DND-41 (cell line): ENCODE measurements at regions not wholly inside any gene's neighbourhood (a gene's known extent, or its start where the extent isn't known, plus 50 kb on each side); places are given as distances from the start of the nearest gene placed in this dataset.
"Not testable (repeated sequence)": the region's sequence is repeated elsewhere in the genome, so short reads cannot be mapped to it uniquely, and the experiment has no call there.

Source experiments
- ATAC-seq: fragments of 200-7000 bp; cut with Tn5 transposase; 3 replicates; pipeline ENCODE4 v1.9.1; 2021; ENCODE audit warnings: low read depth; ENCODE audit not compliant: insufficient read depth
- DNase-seq: peaks from one replicate; pipeline ENCODE4 v3.0.0-alpha.2; 2020
- H2AFZ ChIP-seq: 2 replicates; pipeline ENCODE4 v1.6.0; 2012; ENCODE audit warnings: low read depth, low read length
- H3K27ac ChIP-seq: 2 replicates; pipeline ENCODE4 v1.5.1; 2012; ENCODE audit warnings: low read length, inconsistent platforms
- H3K27me3 ChIP-seq: fragments of 200-600 bp; sonication (generic); 2 replicates; pipeline ENCODE4 v1.6.0; 2012; ENCODE audit warnings: low read length, mild to moderate bottlenecking, inconsistent platforms; ENCODE audit not compliant: insufficient read depth, poor library complexity
- H3K36me3 ChIP-seq: 2 replicates; pipeline ENCODE4 v1.5.1; 2012; ENCODE audit warnings: low read length, inconsistent platforms; ENCODE audit not compliant: insufficient read depth
- H3K4me1 ChIP-seq: 2 replicates; pipeline ENCODE4 v1.5.1; 2012; ENCODE audit warnings: mild to moderate bottlenecking, low read length; ENCODE audit not compliant: insufficient read depth
- H3K4me2 ChIP-seq: 2 replicates; pipeline ENCODE4 v1.6.0; 2012; ENCODE audit warnings: mild to moderate bottlenecking, moderate library complexity, low read length, inconsistent platforms; ENCODE audit not compliant: insufficient read depth
- H3K4me3 ChIP-seq, 2 experiments: fragments of 200-600 bp in 1 of 2; shearing (Covaris generic) in 1 of 2; 2 replicates each; pipeline ENCODE4 v1.5.1; 2012 to 2016; ENCODE audit warnings: inconsistent platforms in 2 of 2, low read length in 2 of 2, mild to moderate bottlenecking in 2 of 2, low read depth in 1 of 2, moderate library complexity in 1 of 2
- H3K79me2 ChIP-seq: 2 replicates; pipeline ENCODE4 v1.6.0; 2012; ENCODE audit warnings: low read length, inconsistent platforms; ENCODE audit not compliant: insufficient read depth
- H3K9ac ChIP-seq: 2 replicates; pipeline ENCODE4 v1.6.0; 2012; ENCODE audit warnings: low read depth, mild to moderate bottlenecking, inconsistent platforms, low read length, moderate library complexity
- H3K9me3 ChIP-seq: 2 replicates; pipeline ENCODE4 v1.5.1; 2012; ENCODE audit warnings: low read length, moderate library complexity, mild to moderate bottlenecking, inconsistent platforms; ENCODE audit not compliant: insufficient read depth, severe bottlenecking
- H4K20me1 ChIP-seq: 2 replicates; pipeline ENCODE4 v1.6.0; 2012; ENCODE audit warnings: low read length; ENCODE audit not compliant: insufficient read depth
- CTCF ChIP-seq: IDR thresholded peaks from 2 replicates; pipeline ENCODE4 v1.5.1; 2012; ENCODE audit warnings: borderline replicate concordance, low read length, moderate library complexity, mild to moderate bottlenecking; ENCODE audit not compliant: poor library complexity, severe bottlenecking; ENCODE audit errors: extremely low read depth
- EZH2 ChIP-seq: IDR thresholded peaks from 3 replicates; pipeline ENCODE4 v1.6.1; 2012; ENCODE audit warnings: borderline replicate concordance, low read depth, mild to moderate bottlenecking, moderate library complexity, low read length, inconsistent platforms; ENCODE audit not compliant: severe bottlenecking

GRCh38 chr4:102210806-102211205 is 134.5 kb downstream of the SLC39A8 start:
- not testable (repeated sequence) for DNase-seq, ATAC-seq, H3K4me3 ChIP-seq, H3K27me3 ChIP-seq, H3K4me1 ChIP-seq, H3K4me2 ChIP-seq, H3K9me3 ChIP-seq, H3K36me3 ChIP-seq, H3K9ac ChIP-seq, H3K27ac ChIP-seq, H2AFZ ChIP-seq, H4K20me1 ChIP-seq, H3K79me2 ChIP-seq

GRCh38 chr4:102204634-102205033 is 140.6 kb downstream of the SLC39A8 start:
- H3K27me3 ChIP-seq, ATAC-seq, DNase-seq, H3K4me3 ChIP-seq, H3K36me3 ChIP-seq, H3K4me1 ChIP-seq, H3K9me3 ChIP-seq, H3K79me2 ChIP-seq, H3K4me2 ChIP-seq, H3K27ac ChIP-seq, H2AFZ ChIP-seq, H3K9ac ChIP-seq, H4K20me1 ChIP-seq: not testable (repeated sequence)

GRCh38 chr4:102196221-102196620 is 149.1 kb downstream of the SLC39A8 start:
- peak; percentile 69; the same call in 2 of the 3 replicates for ATAC-seq
- Histone ChIP-seq H3K9me3 (no peaks in the 10 kb centered on the region), H3K27me3 (no peaks in the 10 kb centered on the region), H3K36me3 (no peaks in the 10 kb centered on the region), H3K4me1 (no peaks in the 10 kb centered on the region), H4K20me1 (no peaks in the 10 kb centered on the region), H3K4me2 (no peak overlapping the region), H3K4me3 (no peak overlapping the region), H3K79me2 (no peaks in the 10 kb centered on the region), H2AFZ (no peak overlapping the region), H3K9ac (no peak overlapping the region), H3K27ac (no peak overlapping the region)
- no peak for TF ChIP-seq EZH2
- no peak for TF ChIP-seq CTCF
- DNase-seq, result no peak

DNA sequence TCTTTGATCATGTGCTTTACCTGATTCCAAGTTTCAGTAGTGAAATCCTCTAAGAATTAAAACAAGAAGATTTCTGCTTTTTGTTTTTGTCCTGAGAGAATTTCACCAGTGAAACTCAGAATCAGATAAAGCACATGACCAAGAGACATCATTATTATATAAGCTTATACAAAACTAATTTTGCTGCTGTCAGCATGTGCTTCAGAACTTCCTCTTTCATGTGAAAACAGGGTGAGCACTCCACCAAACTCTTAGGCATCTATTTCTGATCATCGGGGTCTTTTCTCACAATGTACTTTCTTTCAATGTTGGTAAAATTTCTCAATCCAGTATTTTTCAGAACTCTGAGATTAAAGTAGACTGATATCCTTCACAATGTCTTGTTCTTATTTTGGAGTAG is 152.1 kb downstream of the SLC39A8 start:
- TF ChIP-seq EZH2, result no peak
- TF ChIP-seq CTCF, result no peak
- DNase-seq, result no peak
- Histone ChIP-seq H2AFZ (no peak overlapping the region), H4K20me1 (no peaks in the 10 kb centered on the region), H3K4me2 (no peak overlapping the region), H3K9me3 (no peaks in the 10 kb centered on the region), H3K9ac (no peak overlapping the region), H3K27ac (no peak overlapping the region), H3K36me3 (no peaks in the 10 kb centered on the region), H3K4me3 (no peak overlapping the region), H3K27me3 (no peaks in the 10 kb centered on the region), H3K4me1 (no peaks in the 10 kb centered on the region), H3K79me2 (no peaks in the 10 kb centered on the region)
- ATAC-seq, result no peak

DNA sequence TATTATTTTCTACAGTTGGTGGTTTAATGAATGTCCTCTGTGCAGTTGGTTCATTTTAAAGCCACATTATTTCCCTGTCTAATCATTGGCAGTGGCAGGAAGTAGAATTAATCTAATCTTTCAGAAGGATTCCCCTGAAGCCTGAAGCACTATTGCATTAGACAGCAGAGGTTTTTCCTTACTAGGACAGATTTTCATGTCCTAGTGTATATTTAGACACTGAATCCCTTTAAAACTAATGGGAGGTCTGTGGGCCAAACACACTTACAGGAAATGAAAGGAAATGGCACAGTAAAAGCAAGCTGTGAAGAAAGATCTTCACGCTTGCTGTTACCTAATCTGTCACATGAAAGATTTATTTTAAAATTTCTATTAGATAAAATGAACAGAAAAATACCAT is 165.2 kb downstream of the SLC39A8 start:
- TF ChIP-seq CTCF (no peak), EZH2 (no peak)
- ATAC-seq, result 0 out of 3 replicates have a peak, but pooled peaks have one; percentile 22
- Histone ChIP-seq H3K27me3 (no peaks in the 10 kb centered on the region), H3K4me1 (no peaks in the 10 kb centered on the region), H3K4me3 (no peak overlapping the region), H3K9me3 (no peaks in the 10 kb centered on the region), H3K36me3 (no peaks in the 10 kb centered on the region), H4K20me1 (no peaks in the 10 kb centered on the region), H3K9ac (no peak overlapping the region), H3K27ac (no peak overlapping the region), H3K4me2 (no peak overlapping the region), H3K79me2 (no peaks in the 10 kb centered on the region), H2AFZ (no peak overlapping the region)
- no peak for DNase-seq
